Breast epithelium (tissue), 3 donors: ENCODE measurements at regions not wholly inside any gene's neighbourhood (a gene's known extent, or its start where the extent isn't known, plus 50 kb on each side); places are given as distances from the start of the nearest gene placed in this dataset.

Source experiments
- CTCF ChIP-seq, 3 donors: fragments of 450-650 bp; IDR thresholded peaks; one replicate each; pipeline ENCODE4 v1.5.1; 2016 to 2017; ENCODE audit warnings: antibody characterized with exemption in 3 of 3, mild to moderate bottlenecking in 3 of 3, moderate library complexity in 3 of 3
- POLR2A ChIP-seq: fragments of 450-650 bp; IDR thresholded peaks from one replicate; pipeline ENCODE4 v1.6.1; 2016; ENCODE audit warnings: antibody characterized with exemption, mild to moderate bottlenecking, moderate library complexity
- POLR2AphosphoS5 ChIP-seq, 3 donors: sonication (generic); formaldehyde crosslinking; IDR thresholded peaks; one replicate each; pipeline ENCODE4 v1.6.1; 2017; ENCODE audit warnings: antibody characterized with exemption in 3 of 3

GRCh38 chr1:58932859-58933598, 149.2 kb upstream of the JUN start:
- TF ChIP-seq CTCF (IDR thresholded peaks at IDR 0.05) (no peak), POLR2AphosphoS5 (IDR thresholded peaks at IDR 0.05) (no peak), POLR2A (no peak)
